B cell (primary cell): ENCODE measurements at regions not wholly inside any gene's neighbourhood (a gene's known extent, or its start where the extent isn't known, plus 50 kb on each side); places are given as distances from the start of the nearest gene placed in this dataset.

Experiments
- ATAC-seq: fragments of 200-7000 bp; cut with Tn5 transposase; one replicate; pipeline ENCODE4 v1.10.0; 2021; ENCODE audit warnings: low read depth, mild to moderate bottlenecking, moderate number of reproducible peaks, moderate library complexity
- CTCF ChIA-PET: fragments of 350-600 bp; sonication (Branson Sonifier 250); formaldehyde crosslinking; loops from one replicate; lab custom pipeline; 2021; ENCODE audit warnings: antibody characterized with exemption, inconsistent platforms; lab: Charles Lee
- POLR2A ChIA-PET: fragments of 350-600 bp; sonication (Branson Sonifier 250); formaldehyde crosslinking; loops from one replicate; lab custom pipeline; 2021; ENCODE audit warnings: antibody characterized with exemption; lab: Charles Lee
- DNase-seq: peaks from one replicate; pipeline ENCODE4 v3.0.0; 2013
- H2AFZ ChIP-seq: 2 replicates; pipeline ENCODE4 v1.6.1; 2012; ENCODE audit warnings: mild to moderate bottlenecking, low read depth, low read length; ENCODE audit not compliant: insufficient read depth, poor library complexity, severe bottlenecking
- H3K27ac ChIP-seq, 2 donors: 1 replicate in 1 of 2; 2 replicates in 1 of 2; pipeline ENCODE4 v1.5.1; 2012 to 2013; ENCODE audit warnings: low read length in 2 of 2, mild to moderate bottlenecking in 2 of 2, moderate library complexity in 1 of 2
- H3K27me3 ChIP-seq, 4 experiments: fragments of 200-600 bp in 1 of 4; sonication (generic) in 1 of 4; replicated peaks in 1 of 4; 1 replicate in 2 of 4; 2 replicates in 2 of 4; pipeline versions ENCODE4 v1.6.1 to v1.7.0; 2013 to 2016; ENCODE audit warnings: low read length in 3 of 4, mild to moderate bottlenecking in 2 of 4, mixed read lengths in 1 of 4, moderate library complexity in 1 of 4; ENCODE audit not compliant: insufficient read depth in 4 of 4, control insufficient read depth in 3 of 4; ENCODE audit errors: control extremely low read depth in 1 of 4
- H3K36me3 ChIP-seq, 2 experiments: replicated peaks in 1 of 2; 1 replicate in 1 of 2; 2 replicates in 1 of 2; pipeline versions ENCODE4 v1.6.1 to v1.7.1; 2013; ENCODE audit warnings: low read length in 1 of 2; ENCODE audit not compliant: insufficient read depth in 2 of 2, control insufficient read depth in 1 of 2; ENCODE audit errors: control extremely low read depth in 1 of 2, extremely low read depth in 1 of 2
- H3K4me1 ChIP-seq, 2 donors: fragments of 200-600 bp in 1 of 2; sonication (generic) in 1 of 2; 1 replicate in 1 of 2; 2 replicates in 1 of 2; pipeline versions ENCODE4 v1.5.1 to v1.6.1; 2013 to 2017; ENCODE audit warnings: low read length in 2 of 2; ENCODE audit not compliant: control insufficient read depth in 2 of 2, insufficient read depth in 2 of 2
- H3K4me2 ChIP-seq: replicated peaks from 2 replicates; pipeline ENCODE3; 2012; ENCODE audit warnings: mild to moderate bottlenecking, low read depth, low read length; ENCODE audit not compliant: poor library complexity, severe bottlenecking
- H3K4me3 ChIP-seq, 5 experiments: fragments of 200-600 bp in 1 of 5; sonication (generic) in 1 of 5; 1 replicate in 3 of 5; 2 replicates in 2 of 5; pipeline versions ENCODE4 v1.5.1 to v1.7.0; 2011 to 2016; ENCODE audit warnings: low read length in 4 of 5, mild to moderate bottlenecking in 4 of 5, low read depth in 2 of 5, control low read depth in 1 of 5, moderate library complexity in 1 of 5; ENCODE audit not compliant: insufficient read depth in 1 of 5; ENCODE audit errors: control extremely low read depth in 1 of 5, extremely low read depth in 1 of 5
- H3K79me2 ChIP-seq: fragments of 200-600 bp; sonication (generic); one replicate; pipeline ENCODE4 v1.6.0; 2016; ENCODE audit warnings: low read length; ENCODE audit not compliant: control insufficient read depth, insufficient read depth
- H3K9ac ChIP-seq: fragments of 200-600 bp; sonication (generic); 2 replicates; pipeline ENCODE4 v1.6.1; 2017; ENCODE audit warnings: mild to moderate bottlenecking, low read length, moderate library complexity
- H3K9me3 ChIP-seq, 3 donors: one replicate each; pipeline versions ENCODE4 v1.6.1 to v1.7.1; 2013; ENCODE audit warnings: low read length in 2 of 3; ENCODE audit not compliant: control insufficient read depth in 2 of 3, insufficient read depth in 1 of 3; ENCODE audit errors: control extremely low read depth in 1 of 3
- H4K20me1 ChIP-seq: 2 replicates; pipeline ENCODE4 v1.6.0; 2012; ENCODE audit warnings: mild to moderate bottlenecking, low read length; ENCODE audit not compliant: insufficient read depth, control insufficient read depth, poor library complexity, severe bottlenecking
- H3K27ac Mint-ChIP-seq: one replicate; pipeline ENCODE4 v1.8.0; 2021; ENCODE audit warnings: mixed read lengths
- H3K27me3 Mint-ChIP-seq: one replicate; pipeline ENCODE4 v1.8.0; 2021; ENCODE audit warnings: mixed read lengths
- H3K4me1 Mint-ChIP-seq: one replicate; pipeline ENCODE4 v1.8.0; 2021; ENCODE audit warnings: mixed read lengths
- H3K4me3 Mint-ChIP-seq: one replicate; pipeline ENCODE4 v1.8.0; 2021; ENCODE audit warnings: mixed read lengths
- H3K9me3 Mint-ChIP-seq: one replicate; pipeline ENCODE4 v1.8.0; 2022; ENCODE audit warnings: mixed read lengths; ENCODE audit not compliant: insufficient read depth
- EZH2 ChIP-seq: IDR thresholded peaks from 2 replicates; pipeline ENCODE4 v1.6.1; 2012; ENCODE audit warnings: borderline replicate concordance, low read depth, mild to moderate bottlenecking, moderate library complexity, low read length; ENCODE audit not compliant: insufficient read depth, poor library complexity, severe bottlenecking
- WGBS: methylation state at CpG from one replicate; pipeline ENCODE4 v1.1.5; 2013; ENCODE audit warnings: missing lambda C conversion rate; ENCODE audit not compliant: insufficient coverage; 5-methylcytosine and 5-hydroxymethylcytosine counted together
- intact Hi-C: fragments of 100-400 bp; cut with micrococcal nuclease; formaldehyde crosslinking; loops from one replicate; pipeline ENCODE4 v1.10.0; 2022
- TF ChIP-seq, protein P1 (sequence below): fragments of 200-600 bp; IDR thresholded peaks from one replicate; pipeline ENCODE4 v1.8.0; 2022; ENCODE audit warnings: antibody characterized with exemption, mild to moderate bottlenecking

DNA sequence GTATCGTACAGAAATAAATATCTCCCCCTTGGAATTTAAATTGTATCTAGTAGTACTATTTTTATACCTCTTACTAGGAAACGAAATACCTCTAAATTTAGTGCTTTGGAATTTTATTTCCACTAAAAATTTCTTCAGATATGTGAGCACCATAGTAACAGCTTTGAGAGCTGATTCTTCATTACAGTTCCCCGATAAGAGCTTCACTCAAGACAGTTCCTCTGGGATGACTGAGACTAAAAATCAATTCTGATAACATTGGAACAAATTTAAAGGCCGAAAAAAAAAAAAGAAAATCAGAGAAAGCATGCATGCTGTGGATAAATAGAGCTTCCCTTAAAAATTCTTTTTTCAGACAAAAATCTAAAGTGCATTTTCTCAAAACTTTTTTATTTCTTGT is 68.5 kb upstream of the MEF2C start:
- no peaks in the 10 kb centered on the region for H3K27me3 ChIP-seq
- H3K9me3 Mint-ChIP-seq, result no peaks in the 10 kb centered on the region
- no peak overlapping the region for H3K4me3 Mint-ChIP-seq
- ATAC-seq (no peak), DNase-seq (no peak)
- no peaks in the 10 kb centered on the region for H3K36me3 ChIP-seq
- H4K20me1 ChIP-seq, result no peaks in the 10 kb centered on the region
- no peak overlapping the region for H3K4me3 ChIP-seq
- H2AFZ ChIP-seq, result no peak overlapping the region
- H3K27ac ChIP-seq, result no peak overlapping the region
- no peak overlapping the region for H3K4me2 ChIP-seq
- H3K9me3 ChIP-seq, result no peaks in the 10 kb centered on the region
- intact Hi-C loops, result no loop called here
- H3K4me1 ChIP-seq, result peaks cover 7 to 13% of the 10 kb centered on the region in 2 donors
- H3K79me2 ChIP-seq, result no peaks in the 10 kb centered on the region
- TF ChIP-seq, protein P1, sequence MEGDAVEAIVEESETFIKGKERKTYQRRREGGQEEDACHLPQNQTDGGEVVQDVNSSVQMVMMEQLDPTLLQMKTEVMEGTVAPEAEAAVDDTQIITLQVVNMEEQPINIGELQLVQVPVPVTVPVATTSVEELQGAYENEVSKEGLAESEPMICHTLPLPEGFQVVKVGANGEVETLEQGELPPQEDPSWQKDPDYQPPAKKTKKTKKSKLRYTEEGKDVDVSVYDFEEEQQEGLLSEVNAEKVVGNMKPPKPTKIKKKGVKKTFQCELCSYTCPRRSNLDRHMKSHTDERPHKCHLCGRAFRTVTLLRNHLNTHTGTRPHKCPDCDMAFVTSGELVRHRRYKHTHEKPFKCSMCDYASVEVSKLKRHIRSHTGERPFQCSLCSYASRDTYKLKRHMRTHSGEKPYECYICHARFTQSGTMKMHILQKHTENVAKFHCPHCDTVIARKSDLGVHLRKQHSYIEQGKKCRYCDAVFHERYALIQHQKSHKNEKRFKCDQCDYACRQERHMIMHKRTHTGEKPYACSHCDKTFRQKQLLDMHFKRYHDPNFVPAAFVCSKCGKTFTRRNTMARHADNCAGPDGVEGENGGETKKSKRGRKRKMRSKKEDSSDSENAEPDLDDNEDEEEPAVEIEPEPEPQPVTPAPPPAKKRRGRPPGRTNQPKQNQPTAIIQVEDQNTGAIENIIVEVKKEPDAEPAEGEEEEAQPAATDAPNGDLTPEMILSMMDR, result no peak
- TF ChIP-seq EZH2, result no peak
- no peak overlapping the region for H3K27ac Mint-ChIP-seq
- H3K27me3 Mint-ChIP-seq, result no peaks in the 10 kb centered on the region
- WGBS, result no CpG with 5 or more reads among the region's 4 CpGs
- POLR2A ChIA-PET, result no interaction called here
- CTCF ChIA-PET, result no interaction called here
- H3K4me1 Mint-ChIP-seq, result peaks cover 18% of the 10 kb centered on the region
- H3K9ac ChIP-seq, result no peak overlapping the region

DNA sequence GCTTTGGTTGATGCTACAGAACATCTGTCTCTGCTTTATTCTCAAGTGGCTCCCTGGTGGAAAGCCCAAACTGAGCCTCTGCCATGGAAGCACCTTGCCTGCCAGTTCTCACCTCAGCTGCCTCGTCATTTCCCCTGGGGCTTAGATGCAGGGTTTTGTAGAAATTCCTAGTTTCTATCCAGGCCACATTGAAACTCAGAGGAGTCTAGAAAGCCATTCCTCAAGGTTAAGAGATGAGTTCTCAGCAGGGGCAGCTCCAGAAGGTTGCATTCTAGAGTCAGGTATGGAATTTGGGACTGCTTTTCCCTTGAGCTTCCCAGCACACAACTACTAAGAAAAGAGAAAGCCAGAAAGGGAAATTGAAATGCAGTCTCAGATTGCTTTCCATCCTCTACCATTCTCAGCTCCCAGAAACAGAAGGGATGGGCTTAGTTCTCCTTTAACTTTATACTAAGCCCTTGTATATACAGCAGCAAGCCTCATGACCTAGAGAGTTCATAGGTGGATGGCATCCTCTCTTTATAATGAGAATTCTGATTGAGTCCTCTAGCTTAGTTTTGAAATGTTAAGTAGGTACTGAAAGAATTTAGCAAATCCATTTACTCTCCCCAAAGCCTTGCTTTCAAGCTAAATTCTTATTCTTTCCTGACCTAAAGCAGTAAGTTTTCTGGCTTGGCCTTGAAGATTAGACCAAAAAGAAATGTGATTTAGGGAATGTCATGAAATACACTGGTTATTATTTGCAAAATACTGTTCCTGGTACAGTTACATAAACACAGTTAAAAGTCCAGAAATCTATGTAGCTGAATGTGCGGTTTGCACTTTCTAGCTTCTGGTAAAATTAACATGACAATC is 66.0 kb upstream of the MEF2C start:
- Histone ChIP-seq H3K9ac (no peak overlapping the region), H3K4me3 (no peak overlapping the region), H4K20me1 (no peaks in the 10 kb centered on the region), H3K27ac (no peak overlapping the region), H3K4me2 (no peak overlapping the region), H2AFZ (no peak overlapping the region), H3K27me3 (no peaks in the 10 kb centered on the region), H3K79me2 (no peaks in the 10 kb centered on the region), H3K36me3 (no peaks in the 10 kb centered on the region), H3K4me1 (peaks cover 7 to 13% of the 10 kb centered on the region in 2 donors), H3K9me3 (no peaks in the 10 kb centered on the region)
- no peaks in the 10 kb centered on the region for H3K27me3 Mint-ChIP-seq
- H3K4me1 Mint-ChIP-seq, result peaks cover 18% of the 10 kb centered on the region
- WGBS, result no CpG with 5 or more reads among the region's 2 CpGs
- no peak for TF ChIP-seq EZH2
- TF ChIP-seq, protein P1, result no peak
- intact Hi-C loops, result no loop called here
- ATAC-seq, result no peak
- no peak overlapping the region for H3K27ac Mint-ChIP-seq
- H3K4me3 Mint-ChIP-seq, result no peak overlapping the region
- H3K9me3 Mint-ChIP-seq, result no peaks in the 10 kb centered on the region
- no peak for DNase-seq
- ChIA-PET POLR2A (no interaction called here), CTCF (interaction anchor here (1.5 kb wide), 1 partner anchor 218 kb away, joined by 4 read pairs; no protein-coding TSS in a partner anchor)
